Skin epidermis (tissue), 12 donors: ENCODE measurements at regions not wholly inside any gene's neighbourhood (a gene's known extent, or its start where the extent isn't known, plus 50 kb on each side); places are given as distances from the start of the nearest gene placed in this dataset.

Experiments
- H3K27ac ChIP-seq, 21 experiments: fragments of 200-600 bp; sonication (generic) in 11 of 21; one replicate each; pipeline ENCODE4 v1.5.0; 2020; ENCODE audit warnings: mild to moderate bottlenecking in 3 of 21, inconsistent platforms in 2 of 21, moderate library complexity in 2 of 21
- H3K4me3 ChIP-seq, 7 experiments: fragments of 200-600 bp; sonication (generic) in 2 of 7; one replicate each; pipeline ENCODE4 v1.5.0; 2020; ENCODE audit warnings: inconsistent platforms in 2 of 7, mild to moderate bottlenecking in 2 of 7, moderate library complexity in 1 of 7

GRCh38 chr11:134687548-134687947, 275.5 kb upstream of the B3GAT1 start:
- Histone ChIP-seq H3K27ac (no peak overlapping the region), H3K4me3 (no peak overlapping the region)

GRCh38 chr11:134686460-134687061, 274.5 kb upstream of the B3GAT1 start:
- no peak overlapping the region for H3K4me3 ChIP-seq
- no peak overlapping the region for H3K27ac ChIP-seq

- H3K27ac ChIP-seq: no peak overlapping the region
- no peak overlapping the region for H3K4me3 ChIP-seq
Measured at GRCh38 chr11:134685793-134686380, 273.8 kb upstream of the B3GAT1 start.

- no peak overlapping the region for H3K27ac ChIP-seq
- H3K4me3 ChIP-seq: no peak overlapping the region
Measured at GRCh38 chr11:134684576-134684975, 272.5 kb upstream of the B3GAT1 start.

GRCh38 chr11:134683860-134684259, 271.8 kb upstream of the B3GAT1 start:
- Histone ChIP-seq H3K4me3 (no peak overlapping the region), H3K27ac (no peak overlapping the region)

- Histone ChIP-seq H3K27ac (no peak overlapping the region), H3K4me3 (no peak overlapping the region)
Measured at GRCh38 chr11:134682577-134682976, 270.5 kb upstream of the B3GAT1 start.

- Histone ChIP-seq H3K4me3 (no peak overlapping the region), H3K27ac (no peak overlapping the region)
Measured at GRCh38 chr11:134679592-134679991, 267.6 kb upstream of the B3GAT1 start.

GRCh38 chr11:134678744-134679143, 266.7 kb upstream of the B3GAT1 start:
- no peak overlapping the region for H3K27ac ChIP-seq
- H3K4me3 ChIP-seq: no peak overlapping the region

- Histone ChIP-seq H3K4me3 (no peak overlapping the region), H3K27ac (no peak overlapping the region)
Measured at GRCh38 chr11:134677891-134678551, 266.0 kb upstream of the B3GAT1 start.

- no peak overlapping the region for H3K27ac ChIP-seq
- H3K4me3 ChIP-seq: no peak overlapping the region
Measured at GRCh38 chr11:134677397-134677822, 265.4 kb upstream of the B3GAT1 start.

GRCh38 chr11:134676516-134677287, 264.7 kb upstream of the B3GAT1 start:
- Histone ChIP-seq H3K27ac (no peak overlapping the region), H3K4me3 (no peak overlapping the region)

- no peak overlapping the region for H3K4me3 ChIP-seq
- no peak overlapping the region for H3K27ac ChIP-seq
Measured at GRCh38 chr11:134675983-134676382, 263.9 kb upstream of the B3GAT1 start.

GRCh38 chr11:134674974-134675373, 262.9 kb upstream of the B3GAT1 start:
- no peak overlapping the region for H3K4me3 ChIP-seq
- no peak overlapping the region for H3K27ac ChIP-seq

- no peak overlapping the region for H3K4me3 ChIP-seq
- H3K27ac ChIP-seq: no peak overlapping the region
Measured at GRCh38 chr11:134670961-134671370, 258.9 kb upstream of the B3GAT1 start.

GRCh38 chr11:134670247-134670782, 258.3 kb upstream of the B3GAT1 start:
- H3K27ac ChIP-seq: no peak overlapping the region
- H3K4me3 ChIP-seq: no peak overlapping the region

- Histone ChIP-seq H3K4me3 (no peak overlapping the region), H3K27ac (no peak overlapping the region)
Measured at GRCh38 chr11:134669796-134670195, 257.8 kb upstream of the B3GAT1 start.

GRCh38 chr11:134668796-134669195, 256.8 kb upstream of the B3GAT1 start:
- H3K27ac ChIP-seq: no peak overlapping the region
- no peak overlapping the region for H3K4me3 ChIP-seq

GRCh38 chr11:134668076-134668475, 256.0 kb upstream of the B3GAT1 start:
- Histone ChIP-seq H3K27ac (no peak overlapping the region), H3K4me3 (no peak overlapping the region)

GRCh38 chr11:134667505-134667904, 255.5 kb upstream of the B3GAT1 start:
- Histone ChIP-seq H3K4me3 (no peak overlapping the region), H3K27ac (no peak overlapping the region)

GRCh38 chr11:134667175-134667500, 255.1 kb upstream of the B3GAT1 start:
- no peak overlapping the region for H3K4me3 ChIP-seq
- no peak overlapping the region for H3K27ac ChIP-seq
